Fibroblast of upper back skin (primary cell): ENCODE measurements at regions not wholly inside any gene's neighbourhood (a gene's known extent, or its start where the extent isn't known, plus 50 kb on each side); places are given as distances from the start of the nearest gene placed in this dataset.
A peak's percentile ranks its signal among the peaks of the same experiment; 100 is the strongest.

Source experiments
- DNase-seq: peaks from one replicate; pipeline ENCODE4 v3.0.0-alpha.2; 2013

- no peak for DNase-seq
Measured at GRCh38 chr3:193879099-193879863, 256.7 kb upstream of the HES1 start.

DNA sequence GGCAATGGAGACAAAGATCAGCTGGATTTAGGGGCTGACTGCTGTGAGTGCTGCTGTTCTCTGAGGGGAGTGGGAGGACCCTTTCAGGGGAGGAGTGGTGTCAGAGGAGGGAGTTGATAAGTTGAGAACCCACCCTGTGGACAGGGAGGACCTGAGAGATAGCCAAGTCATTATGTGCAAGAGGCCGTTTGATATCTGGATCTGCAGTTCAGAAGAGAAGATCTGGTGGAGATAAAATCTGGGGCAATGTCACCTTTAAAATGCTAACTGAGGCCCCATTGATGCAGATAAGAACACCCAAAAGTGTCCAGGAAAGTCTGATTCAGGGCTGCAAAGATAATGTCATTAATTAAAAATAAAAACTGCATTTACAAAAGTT lies 256.1 kb upstream of the HES1 start:
- DNase-seq, result no peak

- DNase-seq, result no peak
Measured at GRCh38 chr3:193882091-193882490, 253.9 kb upstream of the HES1 start.

DNA sequence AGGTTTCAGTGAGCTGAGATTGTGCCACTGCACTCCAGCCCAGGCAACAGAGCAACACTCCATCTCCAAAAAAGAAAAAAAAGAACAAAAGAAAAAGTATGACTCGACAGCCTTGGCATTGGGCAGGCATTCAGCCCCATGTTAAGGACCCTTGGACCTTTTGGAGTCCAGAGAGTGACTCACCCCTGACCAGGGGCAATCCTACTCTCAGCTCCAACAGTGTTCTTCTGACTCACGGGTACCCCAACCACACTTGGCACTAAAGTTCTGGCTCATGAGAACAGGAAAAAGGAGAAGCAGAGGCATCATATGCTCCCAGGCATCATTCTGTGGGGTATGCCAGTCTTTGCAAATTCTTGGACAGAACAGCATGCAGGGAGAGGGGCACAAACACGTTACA lies 252.4 kb upstream of the HES1 start:
- no peak for DNase-seq

- no peak for DNase-seq
Measured at GRCh38 chr3:193884027-193884426, 251.9 kb upstream of the HES1 start.

DNA sequence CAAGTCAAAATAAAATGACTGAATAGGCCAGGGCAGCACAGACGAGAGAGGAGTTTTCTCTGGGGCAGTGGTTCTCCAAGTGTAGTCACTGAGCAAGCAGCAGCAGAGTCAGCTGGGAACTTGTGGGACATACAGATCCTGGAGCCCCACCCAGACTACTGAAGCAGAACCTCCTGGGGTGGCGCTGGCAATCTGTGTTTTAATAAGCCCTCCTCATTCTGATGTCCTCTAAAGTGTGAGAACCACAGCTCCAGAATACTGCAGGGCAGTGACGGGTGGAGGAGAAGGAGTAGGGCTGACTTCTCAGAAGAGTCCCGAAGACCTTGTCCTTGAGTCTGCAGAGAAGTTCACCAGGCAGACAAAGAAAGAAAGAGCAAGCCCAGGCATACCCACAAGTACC lies 251.3 kb upstream of the HES1 start:
- no peak for DNase-seq

GRCh38 chr3:193885832-193886231 lies 250.1 kb upstream of the HES1 start:
- no peak for DNase-seq

GRCh38 chr3:193890016-193890897 lies 245.7 kb upstream of the HES1 start:
- no peak for DNase-seq

DNA sequence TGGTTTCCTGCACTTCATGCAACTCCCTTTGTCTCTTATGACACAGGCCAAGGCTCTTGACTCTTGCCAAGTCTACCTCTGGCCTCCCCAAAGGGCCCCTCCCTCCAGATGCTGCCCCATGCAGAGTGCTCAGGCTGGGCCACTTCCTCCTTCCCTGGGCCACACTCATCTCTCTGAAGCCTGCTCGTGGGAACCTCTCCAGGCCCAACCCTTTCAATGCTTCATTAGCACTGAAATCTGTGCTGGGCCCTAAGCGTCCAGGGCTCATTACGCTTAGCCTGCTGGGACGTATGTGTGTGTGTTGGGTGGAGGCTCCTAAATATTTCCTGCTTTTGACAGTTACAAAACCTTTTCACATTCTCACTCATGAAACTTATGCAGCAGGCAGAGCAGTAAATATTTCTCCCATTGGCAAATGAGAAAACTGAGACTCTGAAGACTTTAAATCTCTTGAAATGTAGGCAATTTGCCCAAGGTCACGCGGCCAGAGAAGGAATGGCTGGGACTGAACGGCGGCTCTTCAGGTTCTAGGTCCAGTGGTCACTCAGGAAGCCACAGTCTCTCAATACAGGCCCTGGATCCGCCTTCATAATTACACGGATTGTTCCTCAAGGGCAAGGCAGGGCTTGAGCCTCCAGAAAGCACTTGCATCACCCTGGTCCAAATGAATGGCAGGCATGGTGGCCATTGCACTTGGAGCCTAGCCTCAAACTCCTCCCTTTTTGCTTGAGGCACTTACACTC lies 241.7 kb upstream of the HES1 start:
- DNase-seq, result peak; percentile 21

DNA sequence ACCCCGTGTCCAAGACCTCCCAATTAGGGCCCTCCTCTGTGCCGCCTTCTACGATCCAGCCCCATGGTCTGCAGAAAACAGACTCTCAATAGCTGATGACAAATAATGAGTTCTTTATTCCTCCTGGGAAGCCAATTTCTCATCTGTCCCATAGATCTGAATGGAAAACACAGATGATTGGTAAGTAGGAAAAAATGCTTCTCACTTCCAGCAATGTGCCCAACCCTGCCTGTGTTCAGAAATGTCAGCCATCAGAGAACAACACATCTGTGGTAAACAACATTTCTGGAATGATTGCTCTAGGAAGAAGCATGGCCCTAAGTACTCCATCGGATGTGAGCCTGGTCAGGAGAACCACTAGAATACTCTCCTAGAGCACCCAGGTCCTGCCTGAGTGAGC lies 240.5 kb upstream of the HES1 start:
- no peak for DNase-seq

GRCh38 chr3:193896419-193896818 lies 239.5 kb upstream of the HES1 start:
- no peak for DNase-seq

DNA sequence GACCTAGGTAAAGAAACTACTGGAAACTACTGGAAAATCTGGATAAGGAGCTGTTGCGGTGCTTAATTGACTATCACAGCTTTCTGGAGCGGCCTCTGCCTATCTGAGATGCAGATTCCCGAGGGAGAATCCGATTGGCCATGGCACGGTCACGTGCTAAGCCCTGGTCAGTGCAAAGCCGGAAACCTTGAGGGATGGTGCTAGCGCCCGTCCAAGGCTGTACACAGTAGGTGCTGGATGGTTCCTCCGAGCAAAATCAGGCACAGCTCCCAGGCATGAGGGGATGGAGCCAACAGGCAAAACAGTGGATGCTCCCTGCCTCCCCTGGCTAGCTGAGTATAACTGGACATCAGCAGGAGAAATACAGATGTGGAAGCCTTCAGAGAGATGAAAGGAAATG lies 238.7 kb upstream of the HES1 start:
- DNase-seq, result no peak

DNA sequence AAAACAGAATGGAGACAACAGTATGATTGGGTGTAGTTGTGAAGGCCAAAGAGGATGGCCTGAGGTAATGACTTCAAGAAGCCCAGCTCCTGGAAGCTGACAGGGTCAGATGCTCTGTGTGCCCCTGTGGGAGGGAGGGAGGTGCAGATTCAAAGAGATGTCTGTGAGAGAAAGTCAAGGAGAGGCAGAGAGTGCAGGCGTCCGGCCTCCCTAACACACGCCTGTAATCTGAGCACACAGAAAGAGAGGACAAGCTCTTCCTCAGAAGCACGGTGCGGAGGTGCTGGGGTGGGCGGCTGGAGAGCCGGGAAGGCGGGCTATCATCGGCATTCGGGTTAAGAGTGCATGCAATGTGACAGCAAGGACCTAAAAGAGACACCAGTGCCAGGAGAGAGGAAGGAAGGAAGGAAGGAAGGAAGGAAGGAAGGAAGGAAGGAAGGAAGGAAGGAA lies 238.2 kb upstream of the HES1 start:
- DNase-seq, result no peak

DNA sequence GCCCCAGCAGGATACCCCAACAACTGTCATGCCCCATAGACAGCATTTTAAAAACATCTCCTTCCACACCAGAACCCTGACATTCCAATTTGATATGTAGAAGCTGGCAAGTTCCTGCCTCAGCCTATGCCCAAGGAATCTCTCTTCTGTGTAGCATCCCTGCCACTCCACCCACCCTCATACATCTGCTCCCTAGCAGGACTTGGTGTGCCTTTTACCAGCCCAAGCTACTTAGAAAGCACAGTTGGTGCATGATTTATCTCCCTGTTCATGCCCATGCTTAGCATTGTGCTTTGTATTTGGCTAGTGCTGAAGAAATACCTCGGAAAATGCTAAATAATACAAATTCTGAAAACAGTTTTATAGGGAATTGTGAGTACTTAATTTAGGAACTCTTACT lies 236.9 kb upstream of the HES1 start:
- DNase-seq, result no peak

DNA sequence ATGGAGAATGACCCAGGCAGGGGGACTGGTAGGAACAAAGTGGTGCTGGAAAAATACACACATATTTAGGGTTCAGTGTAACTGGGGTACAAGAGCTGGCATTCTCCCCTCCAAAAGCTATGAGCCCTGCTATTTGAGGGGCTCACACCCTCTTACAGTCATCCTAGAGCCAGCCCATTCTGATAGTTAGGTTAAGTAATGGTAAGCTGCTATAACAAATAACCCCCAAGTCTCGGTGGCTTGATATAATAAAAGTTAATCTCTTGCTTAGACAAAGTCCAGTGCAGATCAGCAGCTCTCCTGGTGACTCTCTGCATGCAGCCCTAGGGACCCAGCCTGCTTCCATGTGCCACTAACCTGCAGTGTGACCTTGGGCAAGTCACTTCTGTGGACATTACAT lies 234.9 kb upstream of the HES1 start:
- no peak for DNase-seq

DNA sequence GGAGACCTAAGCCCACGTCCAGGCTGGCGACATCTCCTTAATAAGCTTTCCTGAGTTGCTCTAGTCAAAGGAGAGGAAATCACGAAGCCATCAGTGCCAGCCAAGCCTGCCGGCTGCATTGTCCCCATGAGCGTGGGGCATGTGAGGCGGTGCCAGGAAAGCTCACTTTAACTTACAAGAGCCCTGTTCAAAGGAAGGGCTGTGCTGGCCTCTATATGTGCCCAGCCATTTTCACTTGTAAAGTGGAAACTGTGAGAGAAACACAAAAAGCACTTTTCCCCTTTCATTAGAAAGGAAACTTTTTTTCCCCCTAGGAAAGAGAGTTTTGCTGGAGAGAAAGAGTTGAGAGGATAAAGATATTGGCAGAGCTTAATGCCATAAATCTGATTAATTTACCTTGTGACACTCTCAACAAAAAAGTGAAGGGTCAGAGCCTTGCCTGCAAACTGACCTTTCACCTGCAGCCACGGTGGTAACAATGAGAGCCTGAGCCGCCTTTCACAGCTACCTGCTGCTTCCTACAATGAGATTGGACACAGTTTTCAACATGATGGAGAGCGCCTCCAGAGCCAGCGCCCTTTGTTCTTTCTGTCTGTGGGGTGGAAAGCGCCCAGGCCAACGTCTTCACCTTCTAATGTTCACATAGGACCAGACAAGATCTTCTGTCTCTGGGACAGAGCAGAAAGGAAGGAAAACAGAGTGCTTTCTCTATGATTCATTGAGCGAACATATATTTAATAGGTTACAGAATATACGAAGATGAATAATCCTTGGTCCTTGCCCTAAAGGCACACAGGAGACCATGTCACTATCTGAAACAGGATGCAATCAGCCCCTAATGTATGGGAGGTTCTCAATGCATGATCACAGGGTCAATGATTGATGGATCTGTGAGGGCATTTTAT lies 233.1 kb upstream of the HES1 start:
- DNase-seq, result no peak

GRCh38 chr3:193903512-193903817 lies 232.5 kb upstream of the HES1 start:
- DNase-seq, result no peak

DNA sequence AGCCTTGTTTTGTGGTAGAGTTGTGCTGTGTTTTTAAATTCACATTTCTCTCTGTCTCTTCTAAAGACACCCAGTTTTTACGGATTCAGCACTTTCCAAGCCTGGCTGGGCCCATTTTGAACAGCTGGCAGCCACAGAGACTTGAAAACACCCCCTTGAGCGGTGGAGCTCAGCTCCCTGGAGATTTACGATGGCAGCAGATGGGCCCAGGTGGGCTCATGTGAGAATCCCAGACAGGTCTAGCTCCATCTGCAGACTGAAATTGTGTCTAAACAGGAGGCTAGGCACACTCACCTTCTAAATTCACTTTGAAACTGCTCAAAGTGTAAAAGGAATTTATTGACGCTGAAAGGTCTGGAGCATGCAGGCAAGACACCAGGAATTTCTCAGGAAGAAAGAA lies 232.0 kb upstream of the HES1 start:
- no peak for DNase-seq

DNA sequence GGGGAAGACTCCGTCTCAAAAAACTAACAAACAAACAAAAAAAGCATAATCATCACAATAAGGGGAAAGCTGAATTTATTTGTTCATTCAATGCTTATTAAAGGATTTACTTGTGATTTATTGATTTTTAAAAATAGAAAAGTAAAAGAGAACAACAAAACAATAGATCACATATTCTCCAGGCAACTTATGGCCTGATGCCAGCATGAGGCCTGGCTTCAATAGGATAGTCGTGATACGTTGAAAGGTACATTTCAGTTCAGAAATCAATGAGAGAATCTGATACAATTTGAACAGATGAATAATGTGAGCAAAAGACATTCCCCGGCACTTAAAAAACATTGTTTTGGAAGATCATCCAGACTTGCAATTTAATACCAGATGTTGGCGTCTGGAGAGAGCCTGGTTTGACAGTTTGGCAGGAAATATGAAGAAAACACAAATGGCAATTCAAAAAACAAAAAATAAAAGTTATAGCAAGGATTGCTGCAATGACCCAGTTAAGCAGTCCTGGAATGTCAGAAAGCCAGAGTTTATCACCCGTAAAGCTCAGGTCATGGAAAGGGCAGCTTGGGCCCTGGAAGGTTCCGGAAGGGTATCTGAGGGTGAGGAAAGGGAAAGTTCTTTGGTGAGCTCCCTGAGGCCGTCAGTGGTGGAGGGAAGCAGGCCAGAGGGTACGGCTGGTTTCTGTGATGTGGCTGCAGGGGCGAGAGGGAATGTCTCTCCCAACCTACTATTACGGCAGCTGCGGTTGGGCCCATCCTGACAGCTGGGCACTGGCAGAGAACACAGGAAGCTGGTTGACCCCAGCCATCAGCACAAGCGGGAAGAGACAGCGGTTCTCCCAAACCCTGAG lies 230.2 kb upstream of the HES1 start:
- peak; percentile 10 for DNase-seq

DNA sequence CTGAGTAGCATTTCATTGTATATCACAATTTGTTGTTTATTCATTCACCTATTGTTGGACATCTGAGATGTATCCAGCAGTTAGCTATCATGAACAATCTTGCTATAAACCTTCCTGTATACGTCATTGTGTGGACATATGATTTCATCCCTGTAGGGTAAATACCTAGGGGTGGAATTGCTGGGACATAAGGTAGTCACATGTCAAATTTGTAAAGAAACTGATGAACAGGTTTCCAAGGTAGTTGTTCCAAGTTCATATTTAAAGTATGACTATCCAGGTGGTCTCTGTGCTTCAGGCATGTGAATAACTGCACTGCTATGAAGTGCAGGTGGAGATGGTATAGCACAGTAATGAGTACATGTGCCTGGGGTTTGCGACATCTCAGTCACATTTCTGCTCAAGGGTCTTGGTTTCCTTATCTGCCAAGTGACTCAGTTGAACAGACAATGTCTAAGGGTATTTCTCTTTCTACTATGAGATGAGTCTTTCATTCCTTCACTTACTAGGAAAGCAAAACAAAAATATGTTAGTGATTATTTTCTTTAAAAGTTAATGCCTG lies 229.0 kb upstream of the HES1 start:
- DNase-seq, result no peak

DNA sequence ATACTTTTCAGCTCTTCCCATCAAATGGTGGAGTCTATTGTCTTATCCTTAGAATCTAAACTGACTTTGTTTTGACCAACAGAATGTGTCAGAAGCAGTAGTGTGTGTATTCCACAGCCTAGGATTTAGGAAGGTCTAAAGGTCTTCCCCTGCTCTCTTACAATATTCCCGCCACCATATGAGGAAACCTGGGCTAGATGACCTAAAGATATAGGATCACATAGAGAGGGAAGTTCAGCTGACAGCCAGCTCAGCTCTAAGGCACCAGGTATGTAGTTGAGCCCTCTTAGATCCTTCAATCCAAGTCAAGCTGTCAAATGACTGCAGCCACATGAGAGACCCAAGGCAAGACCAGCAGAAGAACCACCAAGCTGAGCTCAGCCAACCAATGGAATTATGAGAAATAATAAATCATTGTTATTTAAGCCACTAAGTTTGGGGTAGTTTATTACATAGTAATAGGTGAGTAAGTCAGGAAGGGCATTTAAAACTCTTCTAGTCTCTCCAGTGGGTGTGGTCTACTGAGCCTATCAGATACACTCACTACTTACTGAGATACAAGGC lies 227.7 kb upstream of the HES1 start:
- DNase-seq, result no peak
